ENCODE measurements at regions not wholly inside any gene's neighbourhood (a gene's known extent, or its start where the extent isn't known, plus 50 kb on each side); places are given as distances from the start of the nearest gene placed in this dataset.

GRCh38 chr4:155552180-155552579, 114.5 kb upstream of the GUCY1A1 start:
- TF ChIP-seq EZH2phosphoT487 (IDR thresholded peaks at IDR 0.05; ENCODE audit: borderline replicate concordance, low read depth, low read length) = no peak
- TF ChIP-seq CTCF (conservative IDR thresholded peaks at IDR 0.05; ENCODE audit: low read length) = no peak

Measured in OCI-LY7 (cell line).